GF-D8 (cell line): ENCODE measurements at regions not wholly inside any gene's neighbourhood (a gene's known extent, or its start where the extent isn't known, plus 50 kb on each side); places are given as distances from the start of the nearest gene placed in this dataset.

ENCODE experiments used
- DNase-seq: peaks from one replicate; lab custom pipeline; 2025; lab: John Stamatoyannopoulos, UW

- DNase-seq, result no peak
Measured at GRCh38 chr9:135030566-135031226, 56.8 kb upstream of the OLFM1 start.

DNA sequence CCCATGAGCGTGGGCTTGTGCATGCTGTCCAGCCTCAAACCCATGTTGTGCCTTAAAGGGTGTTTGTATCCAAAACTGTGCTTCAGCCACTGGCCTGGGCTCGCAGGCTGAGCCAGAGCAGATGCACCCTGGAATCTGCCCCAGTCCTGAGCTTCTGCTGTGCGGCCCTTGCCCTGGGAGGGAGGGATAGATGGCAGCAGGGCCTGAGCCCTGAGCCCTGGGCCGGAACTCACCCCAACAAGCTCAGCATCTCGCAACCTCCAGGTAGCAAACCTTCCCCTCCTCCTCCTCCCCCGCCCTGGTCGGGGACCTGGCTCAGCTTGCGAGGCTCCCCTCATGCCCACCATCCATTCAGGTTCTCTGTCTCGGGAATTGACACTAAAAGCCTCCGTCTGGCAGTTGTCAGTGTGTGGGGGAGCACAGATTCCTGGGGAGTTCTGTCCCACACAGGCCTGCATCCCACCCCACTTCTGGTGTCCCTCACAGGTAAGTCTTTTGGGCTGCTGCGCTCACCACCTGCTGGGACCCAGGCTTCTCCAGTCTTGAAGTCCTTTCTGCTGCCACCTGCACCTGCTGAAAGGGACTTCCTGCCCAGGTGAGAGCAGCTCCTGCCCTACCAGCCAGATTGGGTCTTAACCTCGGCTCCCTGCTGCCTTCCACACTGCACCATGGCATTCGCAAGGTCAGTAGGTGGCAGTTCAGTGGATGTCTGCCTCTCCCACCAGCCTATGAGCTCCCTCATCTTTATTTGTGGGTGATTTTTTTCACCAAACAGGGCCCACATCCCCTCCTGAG, 55.2 kb upstream of the OLFM1 start:
- DNase-seq, result no peak

DNA sequence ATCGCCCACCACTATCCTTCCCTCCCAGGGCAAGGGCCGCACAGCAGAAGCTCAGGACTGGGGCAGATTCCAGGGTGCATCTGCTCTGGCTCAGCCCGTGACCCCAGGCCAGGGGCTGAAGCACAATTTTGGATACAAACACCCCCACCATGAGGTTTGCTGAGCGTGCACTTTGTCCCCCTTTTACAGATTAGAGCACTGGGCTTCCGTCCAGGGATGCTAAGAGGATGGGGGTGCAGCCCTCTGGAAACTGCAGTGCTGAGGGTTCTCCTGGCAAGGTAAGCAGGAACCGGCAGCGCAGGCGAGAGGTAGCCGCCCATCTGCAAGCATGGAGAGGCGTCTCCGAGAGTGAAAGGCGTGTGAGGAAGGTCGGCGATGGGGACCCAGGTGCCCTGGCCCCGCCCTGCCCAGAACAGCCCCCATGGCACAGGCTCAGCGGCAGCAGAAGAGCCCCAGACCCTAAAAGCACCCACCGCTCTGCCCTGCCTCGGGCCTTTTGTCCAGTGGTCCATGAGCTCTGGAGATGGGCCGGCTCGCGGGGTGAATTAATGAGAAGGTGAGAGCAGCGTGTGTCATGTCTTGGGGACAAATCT, 54.5 kb upstream of the OLFM1 start:
- DNase-seq, result no peak

GRCh38 chr9:135033487-135033886, 54.0 kb upstream of the OLFM1 start:
- DNase-seq, result no peak

DNA sequence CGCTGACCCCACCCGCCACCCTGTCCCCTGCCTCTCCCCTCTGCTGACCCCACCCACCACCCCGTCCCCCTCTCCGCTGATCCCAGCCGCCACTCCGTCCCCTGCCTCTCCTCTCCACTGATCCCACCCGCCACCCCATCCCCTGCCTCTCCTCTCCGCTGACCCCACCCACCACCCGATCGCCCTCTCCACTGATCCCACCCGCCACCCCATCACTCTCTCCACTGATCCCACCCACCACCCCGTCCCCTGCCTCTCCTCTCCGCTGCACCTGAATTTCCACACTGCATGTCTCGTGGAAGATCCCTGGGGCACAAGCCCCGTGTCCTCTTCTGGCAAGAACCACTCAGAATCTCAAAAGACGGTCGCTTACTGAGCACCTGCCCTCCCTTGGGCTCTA, 53.4 kb upstream of the OLFM1 start:
- no peak for DNase-seq

DNA sequence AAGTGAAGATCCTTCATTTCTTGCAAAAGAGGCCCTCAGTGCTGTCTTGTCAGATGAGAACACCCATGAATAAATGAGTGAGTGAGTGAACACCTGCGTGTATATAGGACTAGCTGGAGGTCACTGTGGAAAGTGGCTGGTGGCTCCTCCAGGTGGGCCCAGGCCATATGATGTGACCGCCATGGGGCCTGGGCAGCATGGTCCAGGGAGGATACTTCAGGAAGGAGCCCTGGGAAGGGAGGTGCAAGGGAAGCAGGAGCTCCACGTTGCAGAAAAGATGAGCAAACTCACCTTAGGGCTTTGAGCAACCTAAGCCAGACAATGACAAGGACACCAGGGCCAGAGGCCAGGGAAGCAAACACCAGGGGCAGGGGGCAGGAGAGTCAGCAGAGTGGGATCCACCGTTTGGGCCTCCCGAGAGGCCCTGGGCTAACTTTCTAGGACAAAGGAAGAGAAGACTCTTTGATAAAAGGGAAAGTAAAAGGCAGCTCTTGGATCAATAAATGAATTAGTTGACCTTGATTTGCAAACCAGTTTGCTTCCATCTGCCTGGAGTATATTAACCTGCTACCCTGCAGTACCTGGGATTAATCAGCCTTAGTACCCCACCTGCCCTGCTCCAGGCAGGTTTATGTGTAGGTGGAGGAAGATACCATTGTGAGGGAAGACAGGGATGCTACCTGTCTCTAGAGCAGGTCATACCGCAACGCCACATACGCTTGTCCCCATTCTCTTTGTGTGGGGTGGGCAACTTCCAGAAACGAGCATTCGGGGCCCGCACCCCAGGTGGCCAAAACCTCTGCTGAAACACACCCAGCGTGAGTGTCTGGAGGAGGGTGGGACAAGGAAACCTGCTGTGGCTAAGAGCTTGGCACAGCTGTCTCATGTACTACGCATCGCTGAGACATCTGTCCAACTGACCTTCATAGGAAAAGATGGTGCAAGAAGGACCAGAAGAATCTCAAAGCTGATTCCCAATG, 51.4 kb upstream of the OLFM1 start:
- no peak for DNase-seq

GRCh38 chr9:135036861-135037465, 50.5 kb upstream of the OLFM1 start:
- no peak for DNase-seq

- DNase-seq, result no peak
Measured at GRCh38 chr9:135037521-135038250, 49.8 kb upstream of the OLFM1 start.
